CD4-positive, alpha-beta T cell treated with Interleukin-12 subunit alpha and Interleukin-12 subunit beta, for 1 hour (primary cell): ENCODE measurements at regions not wholly inside any gene's neighbourhood (a gene's known extent, or its start where the extent isn't known, plus 50 kb on each side); places are given as distances from the start of the nearest gene placed in this dataset.

Source experiments
- DNase-seq: peaks from one replicate; pipeline ENCODE4 v3.0.0-alpha.2; 2020

GRCh38 chr5:98468188-98468869, 305.1 kb upstream of the RGMB start:
- DNase-seq, result no peak

GRCh38 chr5:98470747-98471146, 302.7 kb upstream of the RGMB start:
- no peak for DNase-seq

- no peak for DNase-seq
Observed at GRCh38 chr5:98471458-98471857, 302.0 kb upstream of the RGMB start.

GRCh38 chr5:98474216-98474615, 299.2 kb upstream of the RGMB start:
- no peak for DNase-seq

- no peak for DNase-seq
Observed at GRCh38 chr5:98474782-98475181, 298.7 kb upstream of the RGMB start.

GRCh38 chr5:98482321-98483300, 290.9 kb upstream of the RGMB start:
- no peak for DNase-seq

GRCh38 chr5:98483301-98483685, 290.2 kb upstream of the RGMB start:
- no peak for DNase-seq

- DNase-seq, result no peak
Observed at GRCh38 chr5:98489021-98489420, 284.4 kb upstream of the RGMB start.

GRCh38 chr5:98490348-98490747, 283.1 kb upstream of the RGMB start:
- no peak for DNase-seq

GRCh38 chr5:98492258-98492657, 281.2 kb upstream of the RGMB start:
- DNase-seq, result no peak

- no peak for DNase-seq
Observed at GRCh38 chr5:98497418-98497817, 276.0 kb upstream of the RGMB start.

GRCh38 chr5:98498028-98498427, 275.4 kb upstream of the RGMB start:
- DNase-seq, result no peak

- no peak for DNase-seq
Observed at GRCh38 chr5:98499892-98500291, 273.6 kb upstream of the RGMB start.

- no peak for DNase-seq
Observed at GRCh38 chr5:98500811-98501210, 272.7 kb upstream of the RGMB start.

- no peak for DNase-seq
Observed at GRCh38 chr5:98503616-98504015, 269.8 kb upstream of the RGMB start.

- no peak for DNase-seq
Observed at GRCh38 chr5:98504505-98504904, 269.0 kb upstream of the RGMB start.

- no peak for DNase-seq
Observed at GRCh38 chr5:98510143-98510985, 263.1 kb upstream of the RGMB start.

GRCh38 chr5:98513380-98513779, 260.1 kb upstream of the RGMB start:
- no peak for DNase-seq

GRCh38 chr5:98514215-98514614, 259.2 kb upstream of the RGMB start:
- no peak for DNase-seq

- no peak for DNase-seq
Observed at GRCh38 chr5:98516701-98517100, 256.8 kb upstream of the RGMB start.

GRCh38 chr5:98517560-98518366, 255.7 kb upstream of the RGMB start:
- DNase-seq, result no peak

GRCh38 chr5:98518754-98519153, 254.7 kb upstream of the RGMB start:
- no peak for DNase-seq
